Inflammatory macrophage treated with lipopolysaccharide for 4 hours (primary cell): ENCODE measurements at regions not wholly inside any gene's neighbourhood (a gene's known extent, or its start where the extent isn't known, plus 50 kb on each side); places are given as distances from the start of the nearest gene placed in this dataset.
"Not testable (repeated sequence)": the region's sequence is repeated elsewhere in the genome, so short reads cannot be mapped to it uniquely, and the experiment has no call there.

Experiments used
- DNase-seq: peaks from one replicate; pipeline ENCODE4 v3.0.0-alpha.2; 2020

DNA sequence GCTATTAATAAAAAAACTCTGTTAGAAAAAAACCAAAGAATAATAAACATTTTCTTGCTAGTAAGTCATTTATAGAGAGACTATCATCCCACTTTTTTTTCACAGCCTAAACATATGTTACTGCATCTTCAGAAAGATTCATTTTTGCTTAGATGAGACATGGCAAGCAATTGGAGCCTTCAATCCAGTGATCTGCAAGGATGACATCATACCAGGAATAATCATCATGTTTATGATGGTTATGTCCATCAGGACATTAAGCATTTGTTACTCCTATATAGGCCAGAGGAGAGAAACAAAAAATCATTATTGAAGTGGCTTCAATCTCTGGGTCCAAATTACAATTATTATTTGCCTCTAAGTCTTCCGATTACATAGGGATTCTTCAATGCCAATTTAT is 626.3 kb upstream of the CCNG1 start:
- no peak for DNase-seq

DNA sequence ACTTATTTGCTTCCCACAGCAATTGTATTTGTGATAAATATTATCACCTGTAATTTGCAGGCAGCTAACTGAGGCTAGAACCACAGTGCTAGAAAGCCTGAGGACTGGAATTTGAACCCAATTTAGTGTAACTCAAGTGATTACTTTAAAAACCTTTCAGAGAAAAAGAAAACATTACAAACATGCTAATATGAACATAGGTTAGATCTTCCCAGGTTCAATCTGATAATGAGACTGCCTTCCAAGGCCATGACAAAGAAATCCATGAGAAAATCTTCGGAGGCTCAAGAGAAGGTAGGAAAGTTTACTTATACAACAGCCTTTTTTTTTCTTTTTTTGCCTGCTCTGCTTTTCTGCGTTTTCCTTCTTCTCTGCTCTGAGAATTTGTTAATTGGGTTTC is 620.6 kb upstream of the CCNG1 start:
- DNase-seq, result no peak

DNA sequence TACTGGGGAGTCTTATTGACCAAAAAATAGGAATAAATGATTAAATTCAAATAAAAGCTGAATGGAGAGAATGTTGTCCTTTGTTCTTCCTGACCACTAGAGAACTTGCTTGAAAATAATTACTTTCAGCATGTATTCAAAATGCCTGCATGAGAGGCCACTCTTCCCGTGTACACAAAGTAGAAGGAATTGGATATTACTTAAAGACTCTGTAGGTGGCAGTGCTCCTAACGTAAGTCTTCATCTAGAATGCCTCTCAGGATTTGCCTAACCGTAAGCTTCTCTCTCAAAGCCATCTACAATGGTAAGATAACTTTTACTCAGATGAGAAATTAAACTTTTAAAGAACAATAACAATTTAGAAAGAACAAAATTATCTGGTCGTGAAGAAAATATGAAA is 620.0 kb upstream of the CCNG1 start:
- DNase-seq, result no peak

DNA sequence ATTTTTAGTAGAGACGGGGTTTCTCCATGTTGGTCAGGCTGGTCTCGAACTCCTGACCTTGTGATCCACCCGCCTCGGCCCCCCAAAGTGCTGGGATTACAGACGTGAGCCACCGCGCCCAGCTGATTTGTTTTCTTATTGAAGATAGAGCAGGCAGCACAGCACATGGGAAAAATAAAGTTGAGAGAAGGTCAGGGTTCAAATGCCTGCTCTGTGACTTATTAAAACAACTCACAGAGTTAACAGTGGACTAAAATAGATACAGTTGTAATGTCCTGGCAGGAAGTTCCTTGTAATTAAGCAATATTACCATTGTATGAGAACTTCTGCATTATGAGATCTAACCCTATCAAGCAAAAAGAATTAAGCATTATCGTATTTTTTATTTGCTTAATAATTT is 615.7 kb upstream of the CCNG1 start:
- DNase-seq, result not testable (repeated sequence)

DNA sequence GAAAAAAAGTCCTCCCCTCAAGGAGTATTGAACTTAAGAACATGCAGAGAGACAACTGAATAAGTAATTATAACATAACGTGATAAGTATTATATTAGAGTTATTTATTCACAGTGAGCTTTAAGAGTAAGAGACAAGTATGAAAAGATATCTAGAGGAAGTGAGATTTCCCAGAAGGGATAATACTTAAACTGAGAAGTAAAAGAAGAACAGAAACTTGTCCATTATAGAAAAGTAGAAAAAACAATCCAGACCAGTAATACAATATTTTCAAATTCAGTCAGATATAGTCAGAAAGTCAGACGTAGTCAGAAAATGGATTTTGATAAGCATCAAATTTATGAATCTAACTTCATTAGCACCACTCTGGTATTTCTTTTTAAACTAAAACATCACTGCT is 613.0 kb upstream of the CCNG1 start:
- no peak for DNase-seq

DNA sequence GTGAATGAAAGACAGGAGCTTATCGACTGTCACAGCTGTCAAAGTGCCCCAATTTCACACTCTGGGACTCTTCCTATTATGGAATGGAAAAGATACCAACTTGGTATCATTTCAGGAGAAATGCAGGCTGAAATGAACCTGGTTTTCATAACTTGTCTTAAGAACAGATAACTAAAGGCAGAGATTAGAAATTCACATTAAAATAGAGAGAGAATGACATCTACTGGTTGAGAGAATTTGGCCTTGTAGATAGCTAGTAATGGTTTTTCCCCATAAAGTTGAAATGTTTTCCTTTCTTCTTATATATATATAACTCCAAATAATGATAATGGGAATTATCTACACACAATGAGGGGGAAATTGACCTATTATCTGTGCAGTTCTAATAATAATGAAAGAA is 600.2 kb upstream of the CCNG1 start:
- no peak for DNase-seq

DNA sequence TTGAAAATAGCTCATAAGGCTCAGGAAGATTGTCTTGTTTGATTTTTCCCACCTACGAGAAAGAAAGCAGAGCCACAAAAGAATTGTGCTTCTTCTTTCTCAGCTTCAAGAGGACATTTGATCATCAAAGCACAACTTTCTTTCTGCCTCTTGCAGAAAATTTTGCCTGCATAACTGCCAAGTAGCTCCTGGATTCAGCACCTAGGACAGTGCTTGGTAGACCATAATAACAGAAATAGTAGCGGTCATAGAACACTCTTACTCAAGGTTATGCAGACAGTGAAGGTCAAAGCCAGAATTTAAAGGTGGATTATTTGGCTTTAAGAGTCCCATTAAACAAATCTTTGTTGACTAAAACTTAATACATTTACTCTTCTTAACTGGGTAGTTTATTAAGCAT is 594.7 kb upstream of the CCNG1 start:
- no peak for DNase-seq

DNA sequence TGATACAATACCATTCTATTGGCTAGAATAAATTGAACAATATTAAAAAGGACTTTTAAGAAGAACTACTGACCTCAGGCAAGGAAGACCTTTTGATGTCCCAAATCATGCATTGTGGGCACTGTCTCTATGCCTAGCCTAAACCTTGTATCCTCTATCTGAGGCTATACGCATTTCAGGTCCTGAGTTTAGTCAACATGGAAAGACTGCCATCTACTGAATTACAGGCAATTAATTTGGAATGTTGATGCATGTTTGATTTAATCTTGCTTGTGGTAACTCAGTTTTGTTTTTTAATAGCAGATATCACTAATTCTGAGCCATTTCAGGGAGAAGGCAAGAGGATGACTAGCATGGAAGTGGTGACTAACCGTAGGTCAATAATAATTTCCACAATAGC is 585.3 kb upstream of the CCNG1 start:
- no peak for DNase-seq

DNA sequence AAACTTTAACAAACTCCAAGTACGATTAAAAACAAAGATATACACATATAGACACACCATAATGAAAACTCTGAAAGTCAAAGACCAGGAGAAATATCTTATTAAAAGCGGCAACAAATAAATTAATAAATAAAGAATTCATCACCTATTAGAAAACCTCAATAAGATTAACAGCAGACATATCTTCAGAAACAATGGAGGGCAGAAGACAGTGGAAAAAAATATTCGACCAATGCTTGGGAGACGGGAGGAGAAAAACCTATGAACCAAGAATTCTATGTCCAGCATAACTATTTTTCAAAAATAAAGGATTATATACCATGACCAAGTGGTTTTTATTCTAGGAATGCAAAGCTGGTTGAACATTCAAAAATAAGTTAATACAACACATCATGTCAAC is 578.6 kb upstream of the CCNG1 start:
- no peak for DNase-seq

DNA sequence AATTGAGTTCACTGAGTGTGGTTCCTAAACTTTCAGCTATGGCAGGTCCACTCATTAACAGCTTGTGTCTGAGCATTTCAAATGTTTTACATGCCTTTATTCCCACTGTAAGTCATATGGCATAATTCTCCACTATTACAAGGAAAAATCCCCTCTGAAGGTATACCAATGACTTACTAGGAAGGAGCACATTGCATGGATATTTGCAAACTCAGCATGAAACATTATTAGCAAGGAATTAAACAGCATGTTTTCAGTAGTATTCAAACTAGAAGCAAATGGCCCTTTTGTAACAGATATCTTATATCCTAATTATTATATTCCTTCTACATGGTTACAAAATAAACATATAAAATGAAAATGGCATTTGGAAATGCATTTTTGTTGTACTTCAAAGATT is 566.4 kb upstream of the CCNG1 start:
- no peak for DNase-seq

DNA sequence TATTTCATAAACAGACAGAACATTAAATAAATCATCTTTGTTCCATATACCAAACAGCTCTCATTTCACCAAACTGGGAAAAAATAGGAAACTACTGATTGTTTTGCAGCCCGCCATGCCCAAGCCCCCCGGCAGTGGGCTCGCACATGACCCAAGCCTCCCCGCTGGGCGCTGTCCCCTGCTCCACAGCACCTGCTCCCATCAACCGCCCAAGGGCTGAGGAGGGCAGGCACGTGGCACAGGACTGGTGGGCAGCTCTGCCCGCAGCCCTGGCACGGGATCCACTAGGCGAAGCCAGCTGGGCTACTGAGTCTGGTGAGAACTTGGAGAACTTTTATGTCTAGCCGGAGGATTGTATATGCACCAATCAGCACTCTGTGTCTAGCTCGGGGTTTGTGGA is 554.8 kb upstream of the CCNG1 start:
- no peak for DNase-seq

DNA sequence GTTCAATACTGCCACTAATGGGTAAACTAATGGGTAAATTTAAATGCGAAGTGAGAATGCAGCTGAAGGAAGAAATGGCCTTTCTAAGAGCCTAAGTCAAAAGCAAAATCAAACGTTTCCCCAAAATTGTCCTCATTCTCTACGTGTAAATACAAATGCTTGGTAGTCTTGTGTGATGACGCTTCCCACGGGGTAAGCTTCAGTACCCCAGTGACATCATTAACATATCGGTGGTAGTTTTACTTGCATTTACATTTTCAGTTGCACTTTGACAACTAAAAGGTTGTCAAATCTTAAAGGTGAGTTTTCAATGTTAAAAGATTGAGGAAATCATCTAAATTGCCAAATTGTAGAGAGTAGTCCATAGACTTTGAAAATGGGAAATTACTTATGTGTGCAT is 550.7 kb upstream of the CCNG1 start:
- DNase-seq, result no peak

DNA sequence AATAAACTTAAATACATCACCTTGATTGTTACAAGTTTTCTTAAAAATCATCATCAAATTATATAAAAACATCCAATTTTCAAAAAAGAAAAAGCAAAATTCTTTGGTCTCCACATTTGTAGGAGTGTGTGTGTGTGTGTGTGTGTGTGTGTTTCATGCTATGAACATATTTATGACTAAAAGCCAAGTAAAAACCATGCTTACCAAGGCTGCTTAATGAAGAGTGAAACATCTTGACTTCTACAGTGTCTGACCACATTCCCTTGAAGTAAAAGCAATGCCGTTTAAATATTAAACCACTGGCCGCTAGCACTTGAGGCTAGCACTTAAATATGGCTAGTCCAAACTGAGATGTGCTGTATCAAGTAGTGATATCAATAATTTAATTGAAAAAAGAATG is 549.1 kb upstream of the CCNG1 start:
- no peak for DNase-seq

DNA sequence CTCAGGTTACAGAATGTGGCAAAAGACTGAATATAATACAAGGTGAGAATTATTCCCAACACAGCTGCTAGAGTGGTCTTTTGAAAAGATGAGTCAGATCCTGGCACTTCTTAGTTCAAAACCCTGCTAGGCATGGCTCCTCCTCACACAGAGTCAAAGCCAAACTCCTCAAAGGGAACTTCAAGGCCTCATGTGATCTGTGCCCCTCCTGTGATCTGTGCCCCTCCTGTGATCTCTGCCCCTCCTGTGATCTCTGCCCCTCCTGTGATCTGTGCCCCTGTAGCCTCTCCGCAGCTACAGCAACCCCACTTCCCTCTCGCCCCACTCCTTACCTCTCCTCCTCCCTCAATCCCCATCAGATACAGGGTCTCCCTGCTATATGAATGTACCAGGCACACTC is 525.5 kb upstream of the CCNG1 start:
- DNase-seq, result no peak

DNA sequence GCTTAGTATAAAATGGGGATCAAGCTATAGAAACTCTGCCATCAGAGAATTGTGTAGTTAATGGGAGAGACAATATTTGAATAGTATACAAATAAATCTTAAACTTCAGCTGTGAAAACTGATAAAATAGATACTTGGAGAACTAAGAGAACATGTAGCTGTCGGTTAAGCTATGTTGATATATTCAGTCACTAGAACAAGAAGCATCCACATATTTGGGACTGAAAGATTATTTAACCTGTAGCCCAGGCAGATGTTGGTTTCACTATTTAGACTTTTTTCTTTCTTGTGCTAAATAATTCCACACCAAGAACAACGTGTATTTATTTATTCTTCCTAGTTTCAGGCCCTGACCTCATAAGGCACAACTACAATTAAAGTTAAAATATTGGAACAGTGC is 521.0 kb upstream of the CCNG1 start:
- no peak for DNase-seq

DNA sequence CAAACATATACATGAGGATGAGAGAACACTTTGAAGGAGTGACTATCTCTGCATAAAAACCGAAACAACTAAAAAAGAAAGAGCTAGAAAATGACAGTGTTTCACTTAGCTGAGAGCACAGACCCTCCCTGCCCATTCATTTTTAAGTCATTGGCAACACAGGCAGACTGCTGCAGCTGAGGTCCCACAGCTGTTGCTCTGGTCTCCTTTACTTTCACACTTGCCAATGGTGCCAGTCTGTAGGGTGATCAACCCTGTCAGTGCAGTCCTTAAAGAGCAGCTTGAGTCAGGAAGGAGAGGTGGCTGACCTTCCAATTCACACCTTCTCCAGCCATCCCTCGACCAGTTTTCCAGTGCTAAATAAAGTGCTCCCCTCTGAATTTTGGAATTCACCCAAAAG is 508.3 kb upstream of the CCNG1 start:
- no peak for DNase-seq

DNA sequence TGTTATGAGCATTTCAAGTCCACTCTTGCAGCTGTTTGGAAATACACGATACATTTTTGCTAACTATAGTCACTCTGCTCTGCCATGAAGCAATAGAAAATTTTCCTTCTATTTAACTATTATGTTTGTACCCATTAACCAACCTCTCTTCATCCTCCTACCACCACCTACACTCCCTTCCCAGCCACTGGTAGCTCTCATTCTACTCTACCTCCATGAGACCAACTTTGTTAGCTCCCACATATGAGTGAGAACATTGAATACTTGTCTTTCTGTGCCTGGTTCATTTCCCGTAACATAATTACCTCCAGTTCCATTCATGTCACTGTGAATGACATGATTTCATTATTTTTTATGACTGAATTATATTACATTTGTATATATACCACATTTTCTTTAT is 505.9 kb upstream of the CCNG1 start:
- no peak for DNase-seq

DNA sequence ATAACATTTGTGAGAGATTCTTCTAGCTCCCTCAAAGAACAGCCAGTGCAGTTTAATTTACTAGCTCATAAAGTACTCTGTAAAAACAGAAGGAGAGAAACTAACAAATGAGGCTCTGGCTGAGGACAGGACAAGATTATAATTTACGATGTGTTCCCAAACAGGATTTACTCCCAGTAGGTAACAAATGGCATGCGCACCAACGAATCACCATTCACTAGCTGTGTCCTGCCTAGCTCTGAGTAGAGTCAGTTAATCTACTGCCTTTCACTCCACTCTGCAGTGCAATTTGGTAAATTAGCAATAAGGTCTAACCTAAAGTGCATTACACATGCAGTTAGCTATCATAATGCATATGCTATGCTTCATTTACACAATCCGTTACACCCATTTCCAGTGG is 497.4 kb upstream of the CCNG1 start:
- DNase-seq, result no peak

DNA sequence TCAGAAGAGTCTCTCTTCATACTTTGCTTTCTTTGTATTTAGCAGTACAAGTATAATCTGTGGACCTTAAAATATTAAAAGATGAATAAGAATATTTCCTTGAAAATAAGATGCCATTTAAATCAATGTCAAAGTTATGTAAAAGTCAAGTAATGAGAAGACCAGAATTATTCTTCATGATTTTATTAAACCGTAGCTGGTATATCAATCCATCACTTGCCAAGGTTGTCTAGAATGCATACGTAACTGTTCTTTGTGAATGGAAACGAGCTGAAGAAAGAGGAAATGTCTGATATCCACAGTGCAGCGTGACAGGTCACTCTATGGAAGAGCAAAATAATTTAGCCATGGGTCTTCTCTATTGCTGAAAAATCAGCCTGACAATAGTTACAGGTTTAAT is 488.7 kb upstream of the CCNG1 start:
- DNase-seq, result no peak

DNA sequence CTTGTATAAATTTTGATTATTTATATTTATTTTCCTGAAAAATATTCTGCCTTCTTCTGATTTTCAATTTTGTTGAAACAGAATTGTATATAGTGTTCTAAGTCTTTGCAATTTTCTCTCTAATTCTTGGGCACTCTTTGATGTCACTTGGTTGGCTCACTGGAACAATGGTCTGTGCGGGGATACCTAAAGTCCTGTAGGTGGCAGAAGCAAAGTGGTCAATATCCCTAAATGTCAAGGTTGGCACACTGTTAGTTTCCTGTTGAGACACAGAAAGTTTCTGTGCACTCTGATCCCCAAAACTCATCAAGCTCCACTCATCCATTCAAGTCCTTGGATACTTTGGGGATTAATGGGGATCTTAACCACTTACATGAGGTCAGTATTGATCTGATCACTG is 480.8 kb upstream of the CCNG1 start:
- no peak for DNase-seq

DNA sequence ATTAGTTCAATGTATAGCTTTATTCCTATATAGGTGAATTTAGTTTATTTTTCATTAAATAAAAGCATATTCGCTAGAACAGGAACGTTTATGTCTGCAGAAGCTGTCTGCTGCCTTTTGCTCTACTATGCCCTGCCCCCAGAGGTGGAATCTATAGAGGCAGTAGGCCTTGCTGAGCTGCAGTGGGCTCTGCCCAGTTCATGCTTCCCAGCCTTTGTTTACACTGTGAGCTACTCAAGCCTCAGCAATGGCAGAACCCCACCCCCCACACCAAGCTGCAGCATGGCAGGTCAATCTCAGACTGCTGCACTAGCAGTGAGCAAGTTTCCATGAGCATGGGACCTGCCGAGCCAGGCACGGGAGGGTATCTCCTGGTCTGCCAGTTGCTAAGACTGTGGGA is 473.3 kb upstream of the CCNG1 start:
- not testable (repeated sequence) for DNase-seq

DNA sequence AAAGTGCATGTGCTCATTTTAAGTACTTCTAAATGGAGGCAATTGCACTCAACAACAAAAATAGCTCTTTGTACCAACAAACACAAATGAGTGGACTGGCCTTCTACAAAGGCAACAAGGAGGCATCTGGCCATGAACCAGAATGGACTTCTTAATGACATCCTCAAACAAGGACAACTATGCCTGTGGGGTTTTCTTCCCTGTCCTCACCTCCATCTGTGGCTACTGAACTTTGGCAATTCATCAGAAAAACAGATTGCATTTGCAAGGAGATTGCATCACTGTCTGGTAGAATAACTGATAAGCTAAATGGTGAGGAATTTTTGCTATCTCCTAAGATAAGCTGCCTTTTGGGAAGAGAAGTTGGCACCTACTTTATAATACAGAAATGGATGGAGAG is 447.3 kb upstream of the CCNG1 start:
- no peak for DNase-seq

DNA sequence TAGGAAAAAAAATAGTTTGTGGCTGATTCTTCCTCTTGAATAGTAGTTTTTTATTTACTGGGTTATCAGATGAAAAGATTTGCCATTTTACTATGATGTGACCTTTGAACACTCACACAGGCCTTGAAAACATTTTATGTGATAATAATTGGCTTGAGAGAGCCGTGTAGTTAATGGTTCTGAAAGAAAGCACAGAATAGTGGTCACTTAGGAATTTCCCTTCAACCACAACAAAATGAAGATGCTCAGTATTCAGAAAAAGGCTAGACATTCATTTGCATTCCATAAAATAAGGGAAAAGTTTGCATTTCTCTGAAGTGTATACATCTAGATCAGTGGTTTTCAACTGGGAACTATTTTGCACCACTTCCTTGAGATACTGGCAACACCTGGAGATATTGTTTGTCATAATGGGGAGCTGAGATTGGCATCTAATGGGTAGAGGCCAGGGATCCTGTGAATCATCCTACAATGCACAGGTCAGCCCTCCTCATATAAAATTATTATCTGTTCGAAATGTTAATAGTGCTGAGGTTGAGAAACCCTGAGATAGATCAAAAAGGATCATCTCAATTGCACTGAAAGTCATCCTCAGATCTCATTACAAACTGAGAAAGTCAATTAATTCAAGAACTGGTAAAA is 446.4 kb upstream of the CCNG1 start:
- DNase-seq, result no peak

DNA sequence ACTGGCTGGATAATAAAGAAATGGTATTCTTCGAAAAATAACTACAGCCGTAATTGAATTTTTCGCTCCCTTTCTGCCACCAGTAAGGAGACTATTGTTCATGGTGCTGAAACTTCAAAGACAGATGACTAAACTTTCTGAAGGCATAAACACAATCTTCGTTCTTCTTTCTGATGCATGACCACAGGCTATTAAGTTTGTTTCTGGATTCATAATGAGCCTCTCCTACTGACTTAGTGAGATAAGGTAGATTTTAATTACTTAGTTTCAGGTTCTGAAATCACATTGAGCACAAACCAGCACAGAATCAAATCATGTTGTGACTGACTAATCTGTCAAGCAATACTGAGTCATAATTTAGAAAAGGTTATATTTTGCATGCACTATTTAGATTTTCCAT is 441.8 kb upstream of the CCNG1 start:
- DNase-seq, result no peak

DNA sequence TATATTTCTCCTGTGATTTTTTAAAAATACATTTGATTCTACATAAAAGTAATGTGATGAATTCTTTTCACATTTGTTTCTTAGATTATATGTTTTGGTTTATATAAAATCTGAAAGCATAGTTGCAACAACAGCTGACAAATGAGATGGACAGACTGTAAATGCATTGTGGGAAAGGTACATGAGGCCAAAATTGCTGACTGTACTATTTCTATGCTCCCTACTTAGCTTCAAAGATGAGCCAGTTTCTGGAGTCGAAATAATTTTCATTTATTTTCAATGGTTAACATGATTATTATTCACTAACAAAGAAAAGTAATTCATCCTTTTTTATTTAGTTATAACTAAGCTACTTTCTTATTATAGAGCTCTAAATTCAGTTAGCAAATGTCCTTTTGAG is 441.3 kb upstream of the CCNG1 start:
- DNase-seq, result no peak

DNA sequence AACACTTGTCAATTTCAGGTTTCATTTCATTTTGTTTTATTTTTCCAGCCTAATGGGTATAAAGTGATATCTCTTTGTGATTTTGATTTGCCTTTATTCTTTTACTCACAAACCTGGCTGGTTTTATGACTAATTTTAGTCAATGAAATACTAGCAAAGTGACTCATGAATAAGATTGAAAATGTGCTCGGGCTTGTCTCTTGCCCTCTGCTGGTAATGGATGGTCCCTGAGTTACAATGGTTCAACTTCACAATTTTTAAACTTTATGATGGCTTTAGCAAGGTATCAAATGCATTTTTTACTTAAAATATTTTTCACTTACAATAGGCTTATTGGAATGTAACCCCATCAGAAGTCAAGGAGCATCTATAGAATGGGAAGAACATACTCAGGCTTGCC is 431.4 kb upstream of the CCNG1 start:
- DNase-seq, result no peak
